ENCODE measurements at regions not wholly inside any gene's neighbourhood (a gene's known extent, or its start where the extent isn't known, plus 50 kb on each side); places are given as distances from the start of the nearest gene placed in this dataset.

GRCh38 chr5:10827571-10827970 lies 66.5 kb upstream of the DAP start:
- Mint-ChIP-seq H3K4me3 (no peak overlapping the region), H3K9me3 (peaks cover 0 to 1% (median 0%) of the 10 kb centered on the region in 7 donors), H3K27me3 (ENCODE audit: low read depth in 3 of 3) (no peaks in the 10 kb centered on the region), H3K4me1 (peaks cover 4% of the 10 kb centered on the region), H3K36me3 (no peaks in the 10 kb centered on the region), H3K27ac (peak overlapping the region in 1 of 7 donors; percentile 23)
- H3K9me3 ChIP-seq (replicated peaks in 1 of 2; ENCODE audit: control insufficient read depth in 1 of 2, insufficient read depth in 1 of 2, low read length in 2 of 2): no peaks in the 10 kb centered on the region
- no peaks in the 10 kb centered on the region for H3K4me1 ChIP-seq (ENCODE audit: control insufficient read depth in 1 of 2, insufficient read depth in 2 of 2, low read length in 2 of 2)
- H4K20me1 ChIP-seq (ENCODE audit: insufficient read depth, low read length): no peaks in the 10 kb centered on the region
- H3K36me3 ChIP-seq (replicated peaks in 1 of 2; ENCODE audit: control insufficient read depth in 1 of 2, insufficient read depth in 2 of 2, low read length in 2 of 2): no peaks in the 10 kb centered on the region
- no peak overlapping the region for H2AFZ ChIP-seq (ENCODE audit: insufficient read depth, low read depth, low read length, poor library complexity, severe bottlenecking)
- no peak for DNase-seq
- H3K27me3 ChIP-seq (ENCODE audit: control insufficient read depth in 2 of 2, insufficient read depth in 2 of 2, low read length in 2 of 2): no peaks in the 10 kb centered on the region
- no peak overlapping the region for H3K9ac ChIP-seq (ENCODE audit: insufficient read depth, low read length, poor library complexity, severe bottlenecking)
- WGBS (ENCODE audit: insufficient coverage): no CpG with 5 or more reads among the region's 1 CpG
- H3K79me2 ChIP-seq (ENCODE audit: insufficient read depth, low read length): no peaks in the 10 kb centered on the region
- H3K27ac ChIP-seq (ENCODE audit: low read depth in 1 of 2, low read length in 2 of 2): no peak overlapping the region
- intact Hi-C loops (cut with micrococcal nuclease): no loop called here
- no peak overlapping the region for H3K4me3 ChIP-seq (replicated peaks in 1 of 3; ENCODE audit: low read depth in 2 of 3, low read length in 3 of 3)
- TF ChIP-seq CTCF (IDR thresholded peaks at IDR 0.05): no peak
- H3K4me2 ChIP-seq (replicated peaks; ENCODE audit: extremely low read depth, low read length, poor library complexity, severe bottlenecking): no peak overlapping the region

- Histone ChIP-seq H3K27me3 (ENCODE audit: control insufficient read depth in 2 of 2, insufficient read depth in 2 of 2, low read length in 2 of 2) (no peaks in the 10 kb centered on the region), H3K9ac (ENCODE audit: insufficient read depth, low read length, poor library complexity, severe bottlenecking) (no peak overlapping the region), H3K4me1 (ENCODE audit: control insufficient read depth in 1 of 2, insufficient read depth in 2 of 2, low read length in 2 of 2) (no peaks in the 10 kb centered on the region), H3K9me3 (replicated peaks in 1 of 2; ENCODE audit: control insufficient read depth in 1 of 2, insufficient read depth in 1 of 2, low read length in 2 of 2) (no peaks in the 10 kb centered on the region), H3K79me2 (ENCODE audit: insufficient read depth, low read length) (no peaks in the 10 kb centered on the region), H3K4me2 (replicated peaks; ENCODE audit: extremely low read depth, low read length, poor library complexity, severe bottlenecking) (no peak overlapping the region), H3K4me3 (replicated peaks in 1 of 3; ENCODE audit: low read depth in 2 of 3, low read length in 3 of 3) (no peak overlapping the region), H2AFZ (ENCODE audit: insufficient read depth, low read depth, low read length, poor library complexity, severe bottlenecking) (no peak overlapping the region), H4K20me1 (ENCODE audit: insufficient read depth, low read length) (no peaks in the 10 kb centered on the region), H3K36me3 (replicated peaks in 1 of 2; ENCODE audit: control insufficient read depth in 1 of 2, insufficient read depth in 2 of 2, low read length in 2 of 2) (no peaks in the 10 kb centered on the region), H3K27ac (ENCODE audit: low read depth in 1 of 2, low read length in 2 of 2) (no peak overlapping the region)
- H3K36me3 Mint-ChIP-seq: no peaks in the 10 kb centered on the region
- H3K4me3 Mint-ChIP-seq: no peak overlapping the region
- H3K9me3 Mint-ChIP-seq: peaks cover 0 to 1% (median 0%) of the 10 kb centered on the region in 7 donors
- peak overlapping the region in 1 of 7 donors; percentile 69 for H3K27ac Mint-ChIP-seq
- intact Hi-C loops (cut with micrococcal nuclease): no loop called here
- TF ChIP-seq CTCF (IDR thresholded peaks at IDR 0.05): no peak
- 100% methylated on average over 1 of the region's 2 CpGs for WGBS (ENCODE audit: insufficient coverage)
- peaks cover 9% of the 10 kb centered on the region for H3K4me1 Mint-ChIP-seq
- no peaks in the 10 kb centered on the region for H3K27me3 Mint-ChIP-seq (ENCODE audit: low read depth in 3 of 3)
- DNase-seq: no peak
Measured at GRCh38 chr5:10826971-10827370, 65.9 kb upstream of the DAP start.

All from CD14-positive monocyte (primary cell).